ENCODE measurements at regions not wholly inside any gene's neighbourhood (a gene's known extent, or its start where the extent isn't known, plus 50 kb on each side); places are given as distances from the start of the nearest gene placed in this dataset.

DNA sequence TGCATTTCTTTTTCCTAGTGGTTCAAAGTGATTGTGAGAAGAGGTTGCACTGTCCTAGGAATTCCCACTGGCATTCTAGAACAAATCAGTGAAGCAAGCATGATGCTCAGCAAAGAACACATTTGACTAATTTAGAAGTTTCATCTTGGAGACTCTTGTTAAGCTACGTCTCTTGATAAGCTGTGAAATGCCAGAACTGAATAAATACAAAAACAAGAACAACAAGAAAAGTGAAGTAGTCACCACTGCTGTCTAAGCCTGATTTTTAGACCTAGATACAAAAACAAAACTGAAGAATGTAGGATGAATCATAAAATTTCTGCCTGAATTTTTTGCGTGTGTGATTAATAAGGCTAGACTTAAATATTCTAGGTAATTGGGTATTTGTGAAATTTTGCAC lies 1162.4 kb downstream of the TUSC7 start:
- TF ChIP-seq CTCF (IDR thresholded peaks at IDR 0.05; ENCODE audit: low read depth, low read length) (no peak), EZH2phosphoT487 (IDR thresholded peaks at IDR 0.05; ENCODE audit: low read depth) (no peak)

Measured in OCI-LY3 (cell line).